ENCODE measurements at regions not wholly inside any gene's neighbourhood (a gene's known extent, or its start where the extent isn't known, plus 50 kb on each side); places are given as distances from the start of the nearest gene placed in this dataset.

DNA sequence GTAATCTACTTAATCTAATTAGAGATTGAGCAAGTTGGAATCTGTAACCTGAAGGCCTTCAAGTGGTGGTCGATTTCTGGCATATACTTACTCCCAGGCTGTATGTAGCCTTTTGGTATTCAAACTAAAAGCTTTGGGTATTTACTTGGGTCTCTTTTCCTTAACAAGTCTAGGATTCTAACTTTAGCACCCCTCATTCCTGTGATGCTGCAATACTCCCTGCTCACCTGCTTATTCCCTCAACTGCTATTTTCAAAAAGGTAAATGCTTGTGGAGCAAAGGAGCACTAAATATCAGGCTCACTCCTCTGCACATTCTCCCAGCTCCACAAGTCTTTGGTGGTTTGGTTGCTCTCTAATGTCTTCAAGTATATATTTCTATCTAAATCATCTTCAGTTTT is 68.0 kb upstream of the CYYR1 start:
- no peak for DNase-seq

GRCh38 chr21:26637201-26637745 is 64.2 kb upstream of the CYYR1 start:
- DNase-seq: no peak

DNA sequence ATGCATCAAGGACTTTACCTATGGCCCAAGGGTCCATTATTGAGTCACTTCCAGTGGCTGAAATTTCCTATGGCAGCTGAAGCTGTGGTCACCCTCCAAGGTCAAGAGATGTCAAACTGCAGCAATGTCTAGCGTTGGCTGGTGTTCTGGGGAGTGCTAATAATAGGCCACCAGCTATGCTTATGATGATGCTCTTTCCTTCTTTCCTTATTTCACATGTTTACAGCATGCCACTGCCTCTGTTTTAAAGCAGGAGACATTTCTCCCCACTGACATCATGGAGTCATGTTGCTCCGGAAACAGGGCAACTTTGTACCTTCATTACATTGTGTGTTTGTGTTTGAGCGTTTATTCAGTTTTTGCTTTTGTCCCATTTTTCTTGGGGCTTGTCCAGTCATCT is 62.6 kb upstream of the CYYR1 start:
- no peak for DNase-seq

GRCh38 chr21:26632691-26633090 is 59.6 kb upstream of the CYYR1 start:
- DNase-seq: no peak

- no peak for DNase-seq
Measured at GRCh38 chr21:26626187-26626586, 53.1 kb upstream of the CYYR1 start.

GRCh38 chr21:26624983-26625519 is 52.0 kb upstream of the CYYR1 start:
- DNase-seq: no peak

Measured in NCI-H510A treated with DMSO at 0.1 percent for 48 hours (cell line).